HG03521 (cell line): ENCODE measurements at regions not wholly inside any gene's neighbourhood (a gene's known extent, or its start where the extent isn't known, plus 50 kb on each side); places are given as distances from the start of the nearest gene placed in this dataset.
"Not testable (repeated sequence)": the region's sequence is repeated elsewhere in the genome, so short reads cannot be mapped to it uniquely, and the experiment has no call there.

Experiments used
- ATAC-seq: cut with Tn5 transposase; IDR thresholded peaks from one replicate; pipeline ENCODE4 v1.9.1; 2021; ENCODE audit warnings: mild to moderate bottlenecking, moderate library complexity; ENCODE audit not compliant: unreplicated experiment

GRCh38 chr15:39503526-39503925 is 77.4 kb upstream of the THBS1 start:
- ATAC-seq: no peak

- ATAC-seq: no peak
Observed at GRCh38 chr15:39504808-39505207, 76.1 kb upstream of the THBS1 start.

DNA sequence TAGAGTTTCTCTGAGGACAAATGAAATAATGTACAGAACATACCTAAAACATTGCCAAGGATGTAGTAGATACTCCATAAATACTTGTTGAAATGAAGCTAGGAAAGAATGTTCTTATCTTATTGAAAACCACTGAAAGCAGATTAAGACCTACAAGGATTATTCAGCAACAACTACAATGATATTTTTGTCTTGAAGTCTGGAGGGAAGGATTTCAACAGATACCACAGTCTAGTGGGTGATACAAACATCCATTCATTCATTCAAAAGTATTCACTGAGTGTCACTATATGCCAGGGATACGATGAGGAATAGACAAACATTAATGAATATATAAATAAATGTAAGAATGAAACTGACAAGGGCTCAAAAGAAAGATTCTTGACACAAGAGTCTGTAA is 74.7 kb upstream of the THBS1 start:
- ATAC-seq: no peak

DNA sequence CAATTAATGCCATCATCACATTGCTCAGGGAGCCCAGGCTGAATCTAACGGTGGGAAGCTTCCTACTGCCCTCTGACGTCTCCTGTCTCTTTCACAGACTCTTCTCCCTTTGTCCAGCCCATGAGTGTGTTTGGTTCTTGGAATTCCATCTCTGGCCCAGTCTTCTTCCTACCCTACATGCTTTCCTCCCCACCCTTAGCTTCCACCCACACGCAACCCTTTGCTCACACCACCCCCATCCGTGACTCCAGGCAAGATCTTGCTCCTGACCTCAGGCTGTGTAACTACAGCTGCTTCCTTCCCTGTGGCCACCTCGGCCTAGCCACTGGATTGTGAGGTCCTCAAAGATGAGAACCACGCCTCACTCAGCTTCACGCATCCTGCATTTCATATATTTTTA is 72.3 kb upstream of the THBS1 start:
- ATAC-seq: no peak

GRCh38 chr15:39510001-39510701 is 70.7 kb upstream of the THBS1 start:
- no peak for ATAC-seq

DNA sequence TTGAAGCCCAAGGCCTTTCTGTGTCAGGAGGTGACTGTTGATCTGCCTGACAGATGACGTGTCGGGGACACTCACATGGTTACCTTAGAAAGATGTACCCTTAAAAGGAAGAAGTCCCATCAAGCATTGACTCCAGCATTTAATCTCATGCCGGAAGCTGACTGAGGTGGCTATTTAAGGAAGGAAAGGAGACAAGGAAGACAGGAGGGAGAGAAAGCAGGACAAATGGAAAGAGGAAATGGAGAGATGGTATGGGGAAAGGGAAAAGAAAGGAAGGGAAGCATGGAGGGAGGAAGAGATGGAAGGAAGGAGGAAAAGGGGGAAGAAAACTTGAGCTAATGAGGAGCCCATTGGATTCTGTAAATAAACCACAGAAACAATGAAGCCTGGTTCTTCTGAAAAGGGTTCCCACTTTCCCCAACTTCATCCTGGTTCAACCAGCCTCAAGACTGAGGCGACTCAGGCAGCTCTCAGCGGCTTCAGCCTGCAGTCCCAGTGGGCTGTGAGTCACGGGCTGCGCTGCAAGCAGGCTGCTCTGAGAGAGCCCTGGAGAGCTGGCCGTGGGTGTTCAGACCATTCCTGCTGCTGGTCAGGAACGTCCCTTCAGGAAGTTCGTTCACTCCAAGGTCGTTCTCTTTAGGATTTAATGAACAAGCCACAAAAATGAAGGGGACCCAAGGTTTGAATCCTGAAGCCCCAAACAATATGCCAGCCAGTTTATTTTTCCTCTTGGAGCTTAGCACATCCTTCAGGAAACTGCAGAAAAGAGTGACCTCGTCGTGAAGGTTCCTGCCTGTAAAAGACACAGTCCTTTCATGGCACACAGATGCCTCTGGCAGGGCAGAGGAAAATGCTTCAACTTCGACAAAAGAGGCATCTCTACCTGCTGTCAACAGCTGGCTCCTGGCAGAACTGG is 69.6 kb upstream of the THBS1 start:
- ATAC-seq: no peak

- no peak for ATAC-seq
Observed at GRCh38 chr15:39511916-39512260, 69.0 kb upstream of the THBS1 start.

GRCh38 chr15:39512643-39513042 is 68.2 kb upstream of the THBS1 start:
- ATAC-seq: no peak

GRCh38 chr15:39513936-39514335 is 66.9 kb upstream of the THBS1 start:
- no peak for ATAC-seq

- ATAC-seq: no peak
Observed at GRCh38 chr15:39514933-39515332, 65.9 kb upstream of the THBS1 start.

- ATAC-seq: no peak
Observed at GRCh38 chr15:39515765-39516164, 65.1 kb upstream of the THBS1 start.

- no peak for ATAC-seq
Observed at GRCh38 chr15:39517122-39517855, 63.6 kb upstream of the THBS1 start.

DNA sequence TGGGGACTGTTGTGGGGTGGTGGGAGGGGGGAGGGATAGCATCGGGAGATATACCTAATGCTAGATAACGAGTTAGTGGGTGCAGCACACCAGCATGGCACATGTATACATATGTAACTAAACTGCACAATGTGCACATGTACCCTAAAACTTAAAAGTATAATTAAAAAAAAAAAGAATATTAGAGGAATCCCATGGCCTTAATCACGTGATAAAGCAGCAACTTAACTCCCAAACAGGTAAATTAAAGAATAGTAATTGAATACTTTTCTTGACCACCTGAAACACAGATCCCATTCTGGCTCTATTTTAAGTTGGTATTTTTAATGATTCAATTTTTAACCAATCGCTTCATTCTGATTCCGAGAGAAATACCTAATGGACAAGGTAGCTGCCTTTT is 56.9 kb upstream of the THBS1 start:
- ATAC-seq: not testable (repeated sequence)

- ATAC-seq: no peak
Observed at GRCh38 chr15:39529457-39529856, 51.4 kb upstream of the THBS1 start.

GRCh38 chr15:39530480-39531342 is 50.2 kb upstream of the THBS1 start:
- ATAC-seq: no peak
